Mesendoderm (in vitro differentiated cells): ENCODE measurements at regions not wholly inside any gene's neighbourhood (a gene's known extent, or its start where the extent isn't known, plus 50 kb on each side); places are given as distances from the start of the nearest gene placed in this dataset.
A peak's percentile ranks its signal among the peaks of the same experiment; 100 is the strongest.

Source experiments
- DNase-seq: peaks from one replicate; pipeline ENCODE4 v3.0.0; 2013
- H2AK5ac ChIP-seq: 2 replicates; pipeline ENCODE4 v1.6.1; 2013; ENCODE audit warnings: low read length, inconsistent platforms
- H2BK120ac ChIP-seq: 2 replicates; pipeline ENCODE4 v1.6.1; 2013; ENCODE audit warnings: low read depth, mild to moderate bottlenecking, low read length, moderate library complexity, mixed read lengths
- H2BK15ac ChIP-seq: replicated peaks from 2 replicates; pipeline ENCODE4 v1.6.1; 2013; ENCODE audit warnings: low read depth, mild to moderate bottlenecking, moderate library complexity
- H2BK5ac ChIP-seq: 2 replicates; pipeline ENCODE4 v1.6.1; 2013; ENCODE audit warnings: low read length, inconsistent platforms
- H3K18ac ChIP-seq: 2 replicates; pipeline ENCODE4 v1.6.1; 2013; ENCODE audit warnings: mild to moderate bottlenecking, low read length, mixed read lengths
- H3K23ac ChIP-seq: one replicate; pipeline ENCODE4 v1.6.1; 2013; ENCODE audit warnings: low read length
- H3K27ac ChIP-seq: 2 replicates; pipeline ENCODE4 v1.5.1; 2013; ENCODE audit warnings: low read depth, mild to moderate bottlenecking, inconsistent platforms, low read length, moderate library complexity
- H3K27me3 ChIP-seq: 2 replicates; pipeline ENCODE4 v1.6.1; 2013; ENCODE audit warnings: low read length, control low read depth, mild to moderate bottlenecking, inconsistent platforms; ENCODE audit not compliant: insufficient read depth, poor library complexity
- H3K36me3 ChIP-seq: 2 replicates; pipeline ENCODE4 v1.6.1; 2013; ENCODE audit warnings: low read length, inconsistent platforms; ENCODE audit not compliant: control insufficient read depth, insufficient read depth
- H3K4ac ChIP-seq: one replicate; pipeline ENCODE4 v1.6.1; 2013; ENCODE audit warnings: low read depth, mild to moderate bottlenecking, low read length, moderate library complexity
- H3K4me1 ChIP-seq: 2 replicates; pipeline ENCODE4 v1.6.1; 2013; ENCODE audit warnings: low read depth, low read length, inconsistent platforms; ENCODE audit not compliant: control insufficient read depth
- H3K4me2 ChIP-seq: 2 replicates; pipeline ENCODE4 v1.6.1; 2013; ENCODE audit warnings: low read length
- H3K4me3 ChIP-seq: 2 replicates; pipeline ENCODE4 v1.5.1; 2013; ENCODE audit warnings: mild to moderate bottlenecking, low read length
- H3K56ac ChIP-seq: one replicate; pipeline ENCODE4 v1.6.1; 2013; ENCODE audit warnings: low read length
- H3K79me1 ChIP-seq: 2 replicates; pipeline ENCODE4 v1.6.1; 2013; ENCODE audit warnings: low read length, inconsistent platforms
- H3K79me2 ChIP-seq: 2 replicates; pipeline ENCODE4 v1.6.1; 2013; ENCODE audit warnings: mild to moderate bottlenecking, low read length; ENCODE audit not compliant: control insufficient read depth, insufficient read depth
- H3K9ac ChIP-seq: 2 replicates; pipeline ENCODE4 v1.6.1; 2013; ENCODE audit warnings: low read length, inconsistent platforms
- H4K5ac ChIP-seq: one replicate; pipeline ENCODE4 v1.6.1; 2013; ENCODE audit warnings: low read length
- H4K8ac ChIP-seq: one replicate; pipeline ENCODE4 v1.6.1; 2013; ENCODE audit warnings: low read depth, mild to moderate bottlenecking, control low read depth, low read length, moderate library complexity
- WGBS: extraction: QIAGEN DNeasy Blood & Tissue Kit; methylation state at CpG from one replicate; pipeline ENCODE4 v1.1.7; 2013; ENCODE audit warnings: low lambda C conversion rate, missing lambda C conversion rate; ENCODE audit not compliant: insufficient coverage; ENCODE audit errors: extremely low coverage; 5-methylcytosine and 5-hydroxymethylcytosine counted together

DNA sequence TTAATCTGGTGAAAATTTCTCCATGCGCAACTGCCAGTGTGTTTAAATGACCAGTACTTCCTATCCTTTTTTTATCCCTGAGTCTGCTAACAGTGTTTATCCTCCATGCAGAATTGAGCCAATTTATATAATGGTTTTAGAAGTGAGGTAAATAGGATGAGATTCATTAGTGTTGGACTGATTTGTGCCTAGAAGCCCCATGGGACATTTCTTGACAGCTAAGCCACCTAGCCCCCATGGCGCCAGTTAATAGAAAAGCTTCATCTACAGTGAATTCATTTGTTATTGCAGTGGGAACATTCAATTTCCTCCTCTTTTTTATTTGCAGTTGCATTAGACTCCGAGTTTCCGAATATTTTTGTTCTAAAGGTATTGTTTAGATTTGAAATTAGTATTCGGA lies 175.6 kb downstream of the ARL6IP6 start:
- Histone ChIP-seq H3K18ac (no peak overlapping the region), H2BK120ac (no peak overlapping the region), H3K79me2 (no peaks in the 10 kb centered on the region), H3K4me2 (no peak overlapping the region), H3K4me1 (no peaks in the 10 kb centered on the region), H3K27ac (no peak overlapping the region), H3K56ac (no peak overlapping the region), H4K5ac (no peak overlapping the region), H3K4ac (no peak overlapping the region), H3K23ac (no peak overlapping the region), H3K4me3 (no peak overlapping the region), H3K36me3 (no peaks in the 10 kb centered on the region), H2AK5ac (no peak overlapping the region), H4K8ac (no peak overlapping the region), H2BK15ac (no peak overlapping the region), H2BK5ac (no peak overlapping the region), H3K27me3 (no peaks in the 10 kb centered on the region), H3K79me1 (no peaks in the 10 kb centered on the region), H3K9ac (no peak overlapping the region)
- no CpG with 5 or more reads among the region's 5 CpGs for WGBS
- no peak for DNase-seq

DNA sequence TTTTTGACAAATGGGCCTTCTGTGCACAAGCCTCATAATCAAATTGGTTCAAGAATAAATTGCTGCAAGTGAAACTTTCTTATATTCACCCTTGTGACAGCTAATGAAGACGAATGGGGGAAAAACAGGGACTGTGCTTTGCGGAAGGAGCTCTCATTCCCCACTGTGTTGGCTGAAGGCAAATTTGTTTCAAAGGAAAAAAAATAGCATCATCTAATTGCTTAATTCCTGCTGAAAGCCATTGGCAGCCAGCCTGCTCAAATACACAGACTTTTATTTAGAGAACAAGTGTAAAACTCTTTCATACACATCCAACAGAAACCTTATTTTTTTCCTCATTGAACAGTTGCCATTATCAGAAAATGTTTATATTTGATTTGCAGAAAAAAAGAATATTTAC lies 172.3 kb downstream of the ARL6IP6 start:
- Histone ChIP-seq H3K56ac (no peak overlapping the region), H3K4ac (no peak overlapping the region), H3K18ac (no peak overlapping the region), H3K79me1 (no peaks in the 10 kb centered on the region), H3K79me2 (no peaks in the 10 kb centered on the region), H2BK15ac (no peak overlapping the region), H3K27me3 (no peaks in the 10 kb centered on the region), H3K9ac (no peak overlapping the region), H3K23ac (no peak overlapping the region), H3K36me3 (no peaks in the 10 kb centered on the region), H2BK5ac (no peak overlapping the region), H3K4me1 (no peaks in the 10 kb centered on the region), H2AK5ac (no peak overlapping the region), H3K27ac (no peak overlapping the region), H4K8ac (no peak overlapping the region), H3K4me3 (no peak overlapping the region), H4K5ac (no peak overlapping the region), H3K4me2 (no peak overlapping the region), H2BK120ac (no peak overlapping the region)
- no CpG with 5 or more reads among the region's 2 CpGs for WGBS
- DNase-seq: no peak

DNA sequence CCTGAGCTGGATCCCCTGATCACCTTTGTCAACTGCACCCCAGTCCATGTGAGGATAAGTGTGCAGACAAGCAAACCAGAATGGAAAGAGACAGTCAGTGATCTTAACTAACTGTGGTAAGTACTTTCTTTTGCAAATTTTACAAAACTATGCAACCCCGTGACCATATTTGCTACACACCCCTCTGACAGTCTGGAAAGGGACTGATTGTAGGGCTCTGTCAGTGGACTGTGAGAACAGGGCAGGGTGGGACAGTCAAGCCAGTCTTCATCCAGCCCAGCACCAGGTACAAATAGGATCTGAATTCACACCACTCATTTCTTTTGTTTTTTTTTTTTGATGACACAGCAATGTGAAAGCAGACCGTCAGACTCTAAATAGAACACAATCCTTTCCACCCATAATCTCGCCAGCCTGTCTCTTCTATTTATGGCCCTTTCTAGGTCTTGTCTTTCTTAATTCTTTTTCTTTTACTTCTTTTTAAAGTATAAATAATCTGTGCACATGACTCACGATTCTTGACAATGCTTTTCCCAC lies 165.6 kb downstream of the ARL6IP6 start:
- H2BK5ac ChIP-seq: no peak overlapping the region
- no peaks in the 10 kb centered on the region for H3K27me3 ChIP-seq
- no peaks in the 10 kb centered on the region for H3K4me1 ChIP-seq
- no peak overlapping the region for H4K8ac ChIP-seq
- DNase-seq: no peak
- no peaks in the 10 kb centered on the region for H3K36me3 ChIP-seq
- no peak overlapping the region for H3K18ac ChIP-seq
- H4K5ac ChIP-seq: no peak overlapping the region
- H3K4me2 ChIP-seq: no peak overlapping the region
- H3K23ac ChIP-seq: no peak overlapping the region
- WGBS: no CpG with 5 or more reads among the region's 4 CpGs
- no peak overlapping the region for H3K27ac ChIP-seq
- no peak overlapping the region for H3K4ac ChIP-seq
- H2BK120ac ChIP-seq: no peak overlapping the region
- H2BK15ac ChIP-seq: no peak overlapping the region
- H2AK5ac ChIP-seq: no peak overlapping the region
- H3K79me1 ChIP-seq: no peaks in the 10 kb centered on the region
- no peak overlapping the region for H3K9ac ChIP-seq
- H3K4me3 ChIP-seq: no peak overlapping the region
- H3K79me2 ChIP-seq: no peaks in the 10 kb centered on the region
- H3K56ac ChIP-seq: no peak overlapping the region

DNA sequence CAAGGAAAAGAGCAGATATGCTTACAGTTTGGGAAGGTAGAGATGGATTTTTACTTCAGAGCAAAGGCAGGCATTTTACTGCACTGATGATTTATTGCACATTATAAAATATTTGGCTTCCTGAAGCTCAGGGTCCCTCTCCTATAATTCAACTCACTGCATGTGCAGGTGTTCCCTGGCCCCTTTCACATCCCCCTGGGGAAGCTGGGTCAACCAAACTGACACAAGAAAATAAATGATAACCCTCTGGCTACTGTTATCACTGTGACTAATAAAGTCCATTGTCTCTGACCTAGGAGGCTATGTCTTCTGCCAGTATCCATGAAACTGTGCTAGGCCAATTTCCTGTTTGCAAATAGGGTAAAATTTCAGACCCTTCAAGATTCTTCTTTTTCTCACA lies 163.1 kb downstream of the ARL6IP6 start:
- no peak overlapping the region for H4K8ac ChIP-seq
- H3K79me2 ChIP-seq: no peaks in the 10 kb centered on the region
- H3K4me3 ChIP-seq: no peak overlapping the region
- no peak overlapping the region for H3K56ac ChIP-seq
- no peaks in the 10 kb centered on the region for H3K4me1 ChIP-seq
- H3K27me3 ChIP-seq: no peaks in the 10 kb centered on the region
- no peak overlapping the region for H3K9ac ChIP-seq
- H3K79me1 ChIP-seq: no peaks in the 10 kb centered on the region
- peak overlapping the region; percentile 60 for H3K27ac ChIP-seq
- DNase-seq: no peak
- H3K4me2 ChIP-seq: no peak overlapping the region
- no peak overlapping the region for H2BK120ac ChIP-seq
- H3K36me3 ChIP-seq: no peaks in the 10 kb centered on the region
- H2BK15ac ChIP-seq: no peak overlapping the region
- H2AK5ac ChIP-seq: no peak overlapping the region
- no peak overlapping the region for H3K4ac ChIP-seq
- H4K5ac ChIP-seq: no peak overlapping the region
- no peak overlapping the region for H2BK5ac ChIP-seq
- no peak overlapping the region for H3K18ac ChIP-seq
- H3K23ac ChIP-seq: no peak overlapping the region

DNA sequence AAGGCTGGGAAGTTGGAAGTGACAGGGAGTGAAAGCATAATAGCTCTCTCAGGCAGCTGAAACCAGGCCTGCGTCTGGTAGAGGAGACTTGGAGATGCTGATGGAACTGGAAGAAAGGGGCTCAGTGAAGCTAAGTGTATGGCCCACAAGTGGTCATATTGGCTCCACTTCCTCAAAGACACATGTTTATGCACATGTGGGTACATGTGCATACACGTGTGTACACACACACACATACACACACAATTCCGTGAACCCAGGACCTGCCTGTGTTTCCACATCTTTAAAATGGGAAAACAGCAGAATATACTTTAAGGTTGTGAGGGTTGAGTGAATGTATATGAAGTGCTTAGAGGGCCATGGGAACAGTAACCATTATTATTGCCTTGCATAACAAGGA lies 160.9 kb downstream of the ARL6IP6 start:
- no peak overlapping the region for H3K4ac ChIP-seq
- H3K79me2 ChIP-seq: no peaks in the 10 kb centered on the region
- H2BK5ac ChIP-seq: no peak overlapping the region
- no peaks in the 10 kb centered on the region for H3K79me1 ChIP-seq
- no CpG with 5 or more reads among the region's 3 CpGs for WGBS
- no peak overlapping the region for H2AK5ac ChIP-seq
- DNase-seq: no peak
- no peaks in the 10 kb centered on the region for H3K27me3 ChIP-seq
- H4K5ac ChIP-seq: no peak overlapping the region
- no peak overlapping the region for H2BK15ac ChIP-seq
- no peak overlapping the region for H3K56ac ChIP-seq
- H3K18ac ChIP-seq: no peak overlapping the region
- no peaks in the 10 kb centered on the region for H3K4me1 ChIP-seq
- H4K8ac ChIP-seq: no peak overlapping the region
- no peak overlapping the region for H2BK120ac ChIP-seq
- no peak overlapping the region for H3K4me3 ChIP-seq
- H3K27ac ChIP-seq: no peak overlapping the region
- H3K9ac ChIP-seq: no peak overlapping the region
- no peak overlapping the region for H3K4me2 ChIP-seq
- no peaks in the 10 kb centered on the region for H3K36me3 ChIP-seq
- H3K23ac ChIP-seq: no peak overlapping the region
